Thyroid gland (tissue), 4 donors: ENCODE measurements at regions not wholly inside any gene's neighbourhood (a gene's known extent, or its start where the extent isn't known, plus 50 kb on each side); places are given as distances from the start of the nearest gene placed in this dataset.

Source experiments
- DNase-seq, 2 donors: peaks; one replicate each; pipeline ENCODE4 v3.0.0-alpha.2; 2019
- H3K27ac ChIP-seq, 3 donors: fragments of 200-600 bp; sonication (generic); 1 replicate in 2 of 3; 2 replicates in 1 of 3; pipeline ENCODE4 v1.5.1; 2016 to 2019; ENCODE audit warnings: mild to moderate bottlenecking in 1 of 3, moderate library complexity in 1 of 3
- H3K27me3 ChIP-seq: fragments of 200-600 bp; sonication (generic); one replicate; pipeline ENCODE4 v1.5.1; 2019
- H3K36me3 ChIP-seq, 2 donors: fragments of 200-600 bp; sonication (generic); one replicate each; pipeline ENCODE4 v1.5.1; 2016 to 2019
- H3K4me1 ChIP-seq, 2 donors: fragments of 200-600 bp; sonication (generic); one replicate each; pipeline ENCODE4 v1.5.1; 2017 to 2019
- H3K4me3 ChIP-seq, 3 donors: fragments of 200-600 bp; sonication (generic); replicated peaks in 1 of 3; 1 replicate in 2 of 3; 2 replicates in 1 of 3; pipeline ENCODE4 v1.5.1; 2016; ENCODE audit warnings: mild to moderate bottlenecking in 1 of 3
- H3K9me3 ChIP-seq: fragments of 200-600 bp; sonication (generic); one replicate; pipeline ENCODE4 v1.5.1; 2017
- POLR2A ChIP-seq, 2 donors: fragments of 450-650 bp; IDR thresholded peaks; one replicate each; pipeline ENCODE4 v1.6.1; 2017; ENCODE audit warnings: antibody characterized with exemption in 2 of 2, mild to moderate bottlenecking in 2 of 2, moderate library complexity in 1 of 2
- WGBS, 2 donors: methylation state at CpG; one replicate each; pipeline ENCODE4 v1.1.5; 2017; 5-methylcytosine and 5-hydroxymethylcytosine counted together
- intact Hi-C: fragments of 100-400 bp; cut with DNase I; formaldehyde crosslinking; loops from one replicate; pipeline ENCODE4 v1.15.1; 2023
- TF ChIP-seq, protein P1 (sequence below), 6 experiments: fragments of 200-600 bp in 3 of 6; fragments of 450-650 bp in 3 of 6; sonication (generic) in 3 of 6; IDR thresholded peaks; one replicate each; pipeline ENCODE4 v1.5.1; 2016 to 2019; ENCODE audit warnings: antibody characterized with exemption in 6 of 6, mild to moderate bottlenecking in 2 of 6, inconsistent platforms in 1 of 6, moderate library complexity in 1 of 6

DNA sequence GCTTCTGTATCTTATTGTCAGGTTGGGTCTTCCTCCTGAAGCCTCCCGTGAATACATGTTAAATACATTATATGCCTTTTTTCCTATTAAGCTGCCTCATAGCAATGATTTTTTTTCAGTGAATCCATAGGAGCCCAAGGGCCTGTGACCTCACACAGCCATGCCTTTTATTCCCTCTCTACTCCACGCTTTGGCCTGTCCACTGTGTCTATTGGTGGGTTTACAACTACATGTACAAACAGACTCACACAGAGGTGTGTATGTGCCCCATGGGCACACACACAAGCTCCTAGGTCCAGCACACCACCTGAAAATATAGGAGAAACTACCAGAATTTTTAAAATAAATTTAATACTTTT is 560.4 kb downstream of the IPMK start:
- intact Hi-C loops = no loop called here
- no peak for TF ChIP-seq POLR2A (IDR thresholded peaks at IDR 0.05)
- TF ChIP-seq, protein P1, sequence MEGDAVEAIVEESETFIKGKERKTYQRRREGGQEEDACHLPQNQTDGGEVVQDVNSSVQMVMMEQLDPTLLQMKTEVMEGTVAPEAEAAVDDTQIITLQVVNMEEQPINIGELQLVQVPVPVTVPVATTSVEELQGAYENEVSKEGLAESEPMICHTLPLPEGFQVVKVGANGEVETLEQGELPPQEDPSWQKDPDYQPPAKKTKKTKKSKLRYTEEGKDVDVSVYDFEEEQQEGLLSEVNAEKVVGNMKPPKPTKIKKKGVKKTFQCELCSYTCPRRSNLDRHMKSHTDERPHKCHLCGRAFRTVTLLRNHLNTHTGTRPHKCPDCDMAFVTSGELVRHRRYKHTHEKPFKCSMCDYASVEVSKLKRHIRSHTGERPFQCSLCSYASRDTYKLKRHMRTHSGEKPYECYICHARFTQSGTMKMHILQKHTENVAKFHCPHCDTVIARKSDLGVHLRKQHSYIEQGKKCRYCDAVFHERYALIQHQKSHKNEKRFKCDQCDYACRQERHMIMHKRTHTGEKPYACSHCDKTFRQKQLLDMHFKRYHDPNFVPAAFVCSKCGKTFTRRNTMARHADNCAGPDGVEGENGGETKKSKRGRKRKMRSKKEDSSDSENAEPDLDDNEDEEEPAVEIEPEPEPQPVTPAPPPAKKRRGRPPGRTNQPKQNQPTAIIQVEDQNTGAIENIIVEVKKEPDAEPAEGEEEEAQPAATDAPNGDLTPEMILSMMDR (IDR thresholded peaks at IDR 0.05) = no peak

DNA sequence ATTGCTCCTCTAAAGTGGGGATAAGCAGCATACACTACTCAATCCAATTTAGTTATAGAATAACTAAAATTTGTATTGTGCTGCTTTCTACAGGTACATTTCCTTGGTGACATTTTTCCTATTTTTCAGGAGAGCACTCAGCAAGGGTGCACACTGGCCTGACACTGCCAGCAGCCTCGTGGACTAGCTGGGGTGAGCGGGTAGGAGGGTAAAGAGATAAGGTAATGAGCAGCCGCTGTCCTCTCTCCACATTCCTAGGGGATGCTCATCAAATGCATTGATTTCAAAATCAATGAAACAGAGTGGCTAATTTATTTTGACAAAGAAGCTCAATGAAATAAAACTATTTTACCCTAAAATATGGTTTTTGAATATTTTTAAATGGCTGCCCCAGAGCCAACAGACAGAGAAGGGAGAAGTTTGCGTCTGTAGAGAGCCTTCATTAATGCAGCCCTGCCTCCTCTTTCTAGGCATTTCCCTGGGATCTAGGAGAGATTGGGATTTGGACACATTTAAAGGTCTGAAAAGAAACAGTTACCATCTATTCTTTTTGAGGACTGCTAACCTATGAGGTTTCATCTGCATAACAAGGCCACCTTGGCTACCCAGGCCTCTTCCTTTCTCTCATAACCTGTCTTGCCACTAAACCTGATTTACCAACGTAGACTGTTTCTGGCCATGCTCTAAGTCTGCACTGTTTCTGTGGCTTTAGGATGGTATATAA is 561.0 kb downstream of the IPMK start:
- H3K4me1 ChIP-seq = no peaks in the 10 kb centered on the region
- H3K36me3 ChIP-seq = no peaks in the 10 kb centered on the region
- WGBS, 2 donors = 82 to 84% methylated on average over 5 of the region's 5 CpGs
- no peak overlapping the region for H3K27ac ChIP-seq
- no peak overlapping the region for H3K4me3 ChIP-seq
- intact Hi-C loops = no loop called here
- no peaks in the 10 kb centered on the region for H3K9me3 ChIP-seq
- DNase-seq = no peak
- no peaks in the 10 kb centered on the region for H3K27me3 ChIP-seq
- no peak for TF ChIP-seq POLR2A (IDR thresholded peaks at IDR 0.05)
- TF ChIP-seq, protein P1 (IDR thresholded peaks at IDR 0.05) = no peak

More for the DNA sequence above, 560.4 kb downstream of the IPMK start:
- DNase-seq = no peak
- H3K27ac ChIP-seq = no peak overlapping the region
- no peak overlapping the region for H3K4me3 ChIP-seq
- H3K9me3 ChIP-seq = no peaks in the 10 kb centered on the region
- H3K27me3 ChIP-seq = no peaks in the 10 kb centered on the region
- 58 to 76% methylated on average over 2 of the region's 2 CpGs for WGBS, 2 donors
- no peaks in the 10 kb centered on the region for H3K36me3 ChIP-seq
- H3K4me1 ChIP-seq = no peaks in the 10 kb centered on the region

DNA sequence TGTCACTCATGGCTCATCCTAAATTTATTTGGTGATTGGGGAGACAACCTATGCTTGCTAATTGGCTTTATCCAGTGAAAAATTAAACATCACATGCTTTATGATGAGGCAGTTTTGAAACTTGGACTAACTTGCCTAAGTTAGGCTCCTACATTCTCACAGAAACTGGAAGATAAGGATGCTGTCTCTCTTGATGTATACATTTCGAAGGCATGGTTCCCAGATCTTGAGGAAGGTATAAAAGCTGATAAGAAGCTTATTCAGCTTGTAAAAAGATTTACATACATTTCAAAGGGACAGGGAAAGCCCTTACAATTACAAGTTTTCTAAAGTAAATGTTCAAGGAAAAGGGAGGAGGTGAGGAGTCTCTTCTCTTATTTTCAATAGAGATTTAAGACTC is 561.7 kb downstream of the IPMK start:
- Histone ChIP-seq H3K27ac (no peak overlapping the region), H3K4me3 (no peak overlapping the region), H3K4me1 (no peaks in the 10 kb centered on the region), H3K36me3 (no peaks in the 10 kb centered on the region), H3K27me3 (no peaks in the 10 kb centered on the region), H3K9me3 (no peaks in the 10 kb centered on the region)
- intact Hi-C loops = no loop called here
- no peak for DNase-seq
- 62 to 65% methylated on average over 1 of the region's 1 CpG for WGBS, 2 donors
- TF ChIP-seq, protein P1 (IDR thresholded peaks at IDR 0.05) = no peak
- TF ChIP-seq POLR2A (IDR thresholded peaks at IDR 0.05) = no peak

DNA sequence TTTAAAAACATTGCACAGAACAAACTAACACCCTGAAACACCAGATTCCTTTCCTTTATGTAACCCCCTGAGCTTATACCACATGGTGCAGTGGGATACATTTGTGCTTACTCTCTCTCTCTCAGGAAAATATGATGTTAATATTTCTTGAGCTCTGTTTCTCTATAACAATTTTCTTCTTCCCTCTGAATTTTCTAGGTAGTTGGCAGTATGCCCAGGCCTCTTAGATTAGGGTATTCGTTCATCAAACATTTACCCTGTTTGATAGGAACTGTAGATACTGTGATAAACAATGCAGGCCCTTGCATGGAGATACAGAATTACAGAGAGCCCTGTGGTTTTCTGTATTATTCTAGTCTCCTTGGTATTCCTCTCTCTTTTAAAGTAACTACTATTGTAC is 567.8 kb downstream of the IPMK start:
- Histone ChIP-seq H3K4me3 (no peak overlapping the region), H3K9me3 (no peaks in the 10 kb centered on the region), H3K4me1 (no peaks in the 10 kb centered on the region), H3K27me3 (no peaks in the 10 kb centered on the region), H3K36me3 (no peaks in the 10 kb centered on the region), H3K27ac (no peak overlapping the region)
- intact Hi-C loops = no loop called here
- TF ChIP-seq, protein P1 (IDR thresholded peaks at IDR 0.05) = no peak
- no peak for DNase-seq
- WGBS, 2 donors = 18 to 28% methylated on average over 1 of the region's 1 CpG

DNA sequence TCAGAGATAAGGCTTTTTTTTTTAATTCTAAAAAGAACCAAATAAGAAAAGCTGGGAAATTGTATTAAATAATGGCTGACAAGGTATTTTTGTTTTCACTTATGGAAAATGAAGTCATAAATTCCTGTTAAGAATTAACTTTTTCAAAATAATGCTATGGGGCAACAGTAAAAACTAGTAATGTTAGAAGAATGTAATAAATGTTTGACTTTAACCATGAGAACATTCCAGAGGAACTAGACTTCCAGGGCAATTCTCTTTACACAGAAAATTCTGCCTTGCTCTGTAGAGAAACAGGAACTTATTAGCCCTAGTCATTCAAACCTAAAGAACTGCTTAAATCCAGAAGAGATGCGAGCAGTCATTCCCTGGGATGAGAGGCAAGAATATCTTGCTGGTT is 571.1 kb downstream of the IPMK start:
- WGBS, 2 donors = 86 to 91% methylated on average over 1 of the region's 1 CpG
- Histone ChIP-seq H3K27ac (no peak overlapping the region), H3K4me3 (no peak overlapping the region), H3K27me3 (no peaks in the 10 kb centered on the region), H3K9me3 (no peaks in the 10 kb centered on the region), H3K4me1 (peaks cover 0 to 4% of the 10 kb centered on the region in 2 donors), H3K36me3 (no peaks in the 10 kb centered on the region)
- no peak for TF ChIP-seq POLR2A (IDR thresholded peaks at IDR 0.05)
- TF ChIP-seq, protein P1 (IDR thresholded peaks at IDR 0.05) = no peak
- DNase-seq = no peak
- intact Hi-C loops = no loop called here
